HG03139 (cell line): ENCODE measurements at regions not wholly inside any gene's neighbourhood (a gene's known extent, or its start where the extent isn't known, plus 50 kb on each side); places are given as distances from the start of the nearest gene placed in this dataset.
"Not testable (repeated sequence)": the region's sequence is repeated elsewhere in the genome, so short reads cannot be mapped to it uniquely, and the experiment has no call there.

Experiments
- ATAC-seq: cut with Tn5 transposase; IDR thresholded peaks from one replicate; pipeline ENCODE4 v1.9.1; 2021; ENCODE audit not compliant: unreplicated experiment

GRCh38 chr5:34550247-34550646 lies 105.9 kb upstream of the RAI14 start:
- ATAC-seq = no peak

GRCh38 chr5:34550964-34551363 lies 105.2 kb upstream of the RAI14 start:
- no peak for ATAC-seq

- no peak for ATAC-seq
Observed at GRCh38 chr5:34551911-34552433, 104.2 kb upstream of the RAI14 start.

- ATAC-seq = no peak
Observed at GRCh38 chr5:34552686-34553085, 103.4 kb upstream of the RAI14 start.

- ATAC-seq = no peak
Observed at GRCh38 chr5:34553581-34553980, 102.5 kb upstream of the RAI14 start.

- ATAC-seq = no peak
Observed at GRCh38 chr5:34554641-34555040, 101.5 kb upstream of the RAI14 start.

GRCh38 chr5:34555699-34556508 lies 100.2 kb upstream of the RAI14 start:
- ATAC-seq = no peak

- ATAC-seq = no peak
Observed at GRCh38 chr5:34556509-34556782, 99.7 kb upstream of the RAI14 start.

- ATAC-seq = not testable (repeated sequence)
Observed at GRCh38 chr5:34561581-34561980, 94.5 kb upstream of the RAI14 start.

- no peak for ATAC-seq
Observed at GRCh38 chr5:34562791-34563190, 93.3 kb upstream of the RAI14 start.

GRCh38 chr5:34563269-34563668 lies 92.9 kb upstream of the RAI14 start:
- no peak for ATAC-seq

GRCh38 chr5:34563931-34564709 lies 92.0 kb upstream of the RAI14 start:
- ATAC-seq = no peak

GRCh38 chr5:34564710-34565235 lies 91.4 kb upstream of the RAI14 start:
- no peak for ATAC-seq

- ATAC-seq = no peak
Observed at GRCh38 chr5:34570143-34570542, 86.0 kb upstream of the RAI14 start.

GRCh38 chr5:34570721-34571676 lies 85.1 kb upstream of the RAI14 start:
- ATAC-seq = no peak

GRCh38 chr5:34571677-34572041 lies 84.5 kb upstream of the RAI14 start:
- ATAC-seq = no peak

- ATAC-seq = no peak
Observed at GRCh38 chr5:34574936-34575467, 81.1 kb upstream of the RAI14 start.

GRCh38 chr5:34576891-34577666 lies 79.0 kb upstream of the RAI14 start:
- ATAC-seq = no peak

GRCh38 chr5:34578962-34579361 lies 77.2 kb upstream of the RAI14 start:
- ATAC-seq = no peak

- ATAC-seq = no peak
Observed at GRCh38 chr5:34580983-34581382, 75.1 kb upstream of the RAI14 start.
